HG03520 (cell line): ENCODE measurements at regions not wholly inside any gene's neighbourhood (a gene's known extent, or its start where the extent isn't known, plus 50 kb on each side); places are given as distances from the start of the nearest gene placed in this dataset.
"Not testable (repeated sequence)": the region's sequence is repeated elsewhere in the genome, so short reads cannot be mapped to it uniquely, and the experiment has no call there.

ENCODE experiments used
- ATAC-seq: cut with Tn5 transposase; IDR thresholded peaks from one replicate; pipeline ENCODE4 v1.9.1; 2021; ENCODE audit warnings: mild to moderate bottlenecking, moderate library complexity; ENCODE audit not compliant: unreplicated experiment

- ATAC-seq: no peak
Observed at GRCh38 chr3:139131951-139132350, 87.3 kb upstream of the PRR23C start.

GRCh38 chr3:139132976-139133375 is 88.3 kb upstream of the PRR23C start:
- ATAC-seq: no peak

GRCh38 chr3:139134678-139135372 is 90.1 kb upstream of the PRR23C start:
- ATAC-seq: no peak

GRCh38 chr3:139135657-139136056 is 91.0 kb upstream of the PRR23C start:
- ATAC-seq: no peak

DNA sequence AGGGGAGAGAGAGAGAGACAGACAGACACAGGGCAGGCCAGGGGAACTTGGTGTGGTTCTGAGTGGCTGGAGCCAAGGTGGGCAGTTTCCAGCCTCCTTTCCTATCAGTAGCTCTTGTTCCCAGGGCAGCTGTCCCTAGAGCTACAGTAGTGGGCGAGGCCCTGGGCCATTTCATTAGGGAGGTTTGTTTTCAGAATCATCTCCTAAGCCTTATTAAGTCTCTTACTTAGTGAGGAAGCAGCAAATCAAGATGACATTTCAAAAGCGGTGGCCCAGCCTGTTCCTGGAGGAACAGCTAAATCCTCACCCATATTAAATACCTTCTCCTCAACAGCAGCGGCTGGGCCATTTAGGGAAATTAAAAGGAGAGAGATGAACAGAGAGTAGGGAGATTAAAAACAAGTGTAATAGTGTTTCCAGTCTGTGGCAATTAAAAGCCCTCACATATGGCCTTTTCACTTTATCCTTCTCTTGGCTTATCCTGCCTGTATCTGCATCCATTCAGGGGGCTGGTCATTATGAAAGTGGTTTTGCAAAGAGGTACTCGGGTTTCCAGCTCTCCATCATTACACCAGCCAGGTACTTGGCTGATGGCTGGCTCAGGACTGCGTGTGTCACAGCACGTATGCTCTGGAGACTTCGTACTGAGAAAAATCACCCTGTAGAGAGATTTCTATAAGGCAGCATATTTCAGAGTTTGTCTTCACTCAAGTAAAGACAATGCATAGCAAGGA is 91.9 kb upstream of the PRR23C start:
- ATAC-seq: no peak

- ATAC-seq: no peak
Observed at GRCh38 chr3:139140553-139140952, 95.9 kb upstream of the PRR23C start.

GRCh38 chr3:139145980-139146379 is 101.3 kb upstream of the PRR23C start:
- ATAC-seq: not testable (repeated sequence)

- no peak for ATAC-seq
Observed at GRCh38 chr3:139151530-139151929, 106.8 kb upstream of the PRR23C start.

DNA sequence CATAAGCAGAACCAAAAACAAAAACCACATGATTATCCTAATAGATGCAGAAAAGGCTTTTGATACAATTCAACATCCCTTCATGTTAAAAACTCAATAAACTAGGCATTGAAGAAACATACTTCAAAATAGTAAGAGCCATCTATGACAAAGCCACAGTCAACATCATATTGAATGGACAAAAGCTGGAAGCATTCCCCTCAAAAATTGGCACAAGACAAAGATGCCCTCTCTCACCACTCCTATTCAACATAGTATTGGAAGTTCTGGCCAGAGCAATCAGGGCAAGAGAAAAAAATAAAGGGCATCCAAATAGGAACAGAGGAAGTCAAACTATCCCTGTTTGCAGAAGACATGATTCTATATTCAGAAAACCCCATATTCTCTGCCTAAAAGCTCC is 108.7 kb upstream of the PRR23C start:
- not testable (repeated sequence) for ATAC-seq

DNA sequence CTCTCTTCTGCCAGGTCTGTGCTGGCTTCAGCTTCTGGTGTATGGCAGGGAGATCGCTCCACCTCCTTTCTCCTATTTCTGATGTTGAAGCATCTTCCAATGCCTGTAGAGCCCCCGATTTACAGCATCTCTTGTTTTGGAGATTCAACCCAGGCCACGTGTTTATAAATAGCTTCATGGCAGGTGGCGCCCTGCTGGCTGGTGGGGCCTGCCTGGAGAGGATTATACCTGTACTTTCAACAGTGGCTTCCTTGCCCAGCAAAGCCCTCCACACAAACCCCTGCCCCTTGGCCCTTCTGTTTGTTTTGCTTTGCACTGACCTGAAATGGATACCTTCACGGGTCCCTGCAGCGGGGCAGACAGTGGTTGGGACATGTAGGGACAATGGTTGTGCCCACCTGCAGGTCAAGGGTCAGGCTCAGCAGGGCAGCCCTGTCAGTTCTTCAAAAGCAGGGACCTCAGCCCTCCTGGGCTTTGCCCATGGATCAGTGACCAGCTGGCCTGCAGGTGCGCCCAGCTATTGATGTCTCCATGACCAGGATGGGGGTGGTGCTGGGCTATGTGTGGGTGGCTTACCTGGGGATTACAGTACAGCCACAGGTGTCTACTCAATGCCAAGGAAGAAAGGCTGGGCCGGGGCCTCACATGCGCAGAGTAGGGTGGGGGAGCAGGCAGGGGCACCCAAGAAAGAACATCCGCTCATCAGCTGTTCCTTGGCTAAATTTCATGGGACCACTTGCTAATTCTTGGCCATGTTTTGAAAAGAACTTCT is 112.7 kb upstream of the PRR23C start:
- ATAC-seq: no peak

DNA sequence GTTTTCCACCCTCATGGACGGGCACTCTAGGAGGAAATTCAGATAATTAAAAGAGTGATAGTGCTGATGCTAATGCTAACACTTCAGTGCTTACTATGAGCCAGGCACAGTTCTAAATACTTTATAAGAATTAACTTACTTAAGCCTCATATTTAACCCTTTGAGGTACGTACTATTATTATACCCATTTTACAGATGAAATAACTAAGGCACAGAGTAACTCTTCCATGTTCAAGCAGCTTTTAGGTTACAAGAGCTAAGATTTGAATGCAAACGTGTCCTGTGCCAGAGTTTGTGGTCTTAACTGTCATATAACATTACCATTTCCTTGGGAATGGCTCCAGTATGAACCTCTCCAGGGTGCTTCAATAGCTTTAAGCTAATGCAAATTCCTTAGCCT is 114.7 kb upstream of the PRR23C start:
- ATAC-seq: no peak

DNA sequence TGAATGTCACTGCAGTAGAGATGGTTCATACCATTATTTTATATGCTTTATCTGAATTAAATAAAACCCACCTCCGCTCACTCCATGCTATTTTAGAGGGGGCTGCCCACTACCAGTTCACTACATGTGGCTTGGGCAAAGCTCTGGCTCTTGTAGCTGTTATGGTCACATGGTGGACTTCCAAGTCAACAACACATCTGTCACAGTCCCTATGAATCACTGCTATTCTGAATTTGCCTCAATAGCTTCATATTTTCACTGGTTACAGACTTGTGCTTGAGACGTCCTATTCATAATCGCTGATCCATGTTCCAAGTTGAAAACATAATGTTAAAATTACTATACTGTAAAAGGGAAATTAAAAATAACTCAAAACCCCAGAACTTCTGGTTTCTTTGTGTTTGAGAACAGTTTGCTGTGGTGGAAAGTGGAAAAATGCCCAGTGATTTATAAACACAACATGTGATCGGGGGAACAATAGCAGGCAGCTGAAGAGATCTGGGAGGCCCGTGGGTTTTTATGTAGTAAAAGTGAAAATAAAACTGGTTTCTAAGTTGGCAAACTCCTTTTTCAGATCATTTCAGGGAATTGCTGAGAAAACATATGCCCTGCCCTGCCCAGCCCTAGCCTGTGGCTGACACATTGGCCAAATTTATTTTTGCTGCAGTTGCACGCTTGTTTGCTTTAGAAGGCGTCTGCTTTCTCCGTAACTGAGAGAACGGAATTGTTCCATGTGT is 128.8 kb upstream of the PRR23C start:
- no peak for ATAC-seq

DNA sequence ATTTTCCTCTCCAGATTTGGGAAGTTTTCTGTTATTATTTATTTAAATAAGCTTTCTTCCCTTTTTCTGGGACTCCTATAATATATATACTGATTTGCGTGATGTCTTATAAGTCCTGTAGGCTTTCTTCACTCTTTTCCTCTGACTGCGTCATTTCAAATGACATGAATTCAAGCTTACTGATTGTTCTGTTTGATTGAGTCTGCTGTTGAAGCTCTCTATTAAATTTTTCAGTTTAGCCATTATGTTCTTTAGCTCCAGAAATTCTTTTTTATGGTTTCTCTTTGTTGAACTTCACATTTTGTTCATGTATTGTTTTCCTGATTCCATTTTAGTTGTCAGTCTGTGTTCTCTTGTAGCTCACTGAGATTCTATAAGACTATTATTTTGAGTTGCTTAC is 135.8 kb upstream of the PRR23C start:
- no peak for ATAC-seq

DNA sequence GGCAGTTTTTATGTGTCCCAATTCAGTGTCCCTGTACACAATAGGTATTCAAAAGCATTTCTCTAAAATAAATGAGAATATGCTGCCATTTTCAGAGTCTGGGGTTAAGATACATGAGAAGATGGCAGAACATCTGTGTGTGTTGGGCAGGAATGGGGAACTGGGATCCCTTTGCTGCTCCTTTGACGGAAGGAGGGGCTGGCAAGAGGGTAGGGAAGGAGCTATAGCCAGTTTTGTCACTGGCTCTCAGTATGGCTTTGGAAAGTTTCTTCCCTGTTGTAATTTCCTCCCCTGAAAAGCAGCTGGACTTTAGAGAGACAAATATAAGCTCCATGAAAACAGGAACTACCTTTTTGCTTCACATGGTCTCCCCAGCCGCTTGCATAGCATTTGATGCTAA is 137.5 kb upstream of the PRR23C start:
- no peak for ATAC-seq

DNA sequence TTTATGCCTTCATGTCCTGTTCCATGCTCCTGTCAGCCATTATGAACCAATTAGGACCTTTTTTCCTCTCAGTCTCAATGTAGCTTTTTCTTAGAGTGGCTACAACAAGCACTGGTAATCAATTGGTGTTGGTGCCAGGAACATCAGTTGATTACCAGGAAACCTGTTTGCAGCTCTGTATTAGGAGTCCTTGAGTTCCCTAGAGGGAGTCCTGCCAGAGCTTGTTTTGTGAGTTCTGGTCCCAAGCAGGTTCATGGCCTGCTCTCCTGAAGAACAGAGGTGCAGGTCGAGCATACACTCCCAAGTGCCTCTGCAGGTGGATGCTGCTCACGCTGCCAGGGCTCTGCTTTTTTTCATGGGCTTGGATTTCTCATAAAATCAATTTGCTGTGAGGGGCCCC is 137.9 kb upstream of the PRR23C start:
- no peak for ATAC-seq

DNA sequence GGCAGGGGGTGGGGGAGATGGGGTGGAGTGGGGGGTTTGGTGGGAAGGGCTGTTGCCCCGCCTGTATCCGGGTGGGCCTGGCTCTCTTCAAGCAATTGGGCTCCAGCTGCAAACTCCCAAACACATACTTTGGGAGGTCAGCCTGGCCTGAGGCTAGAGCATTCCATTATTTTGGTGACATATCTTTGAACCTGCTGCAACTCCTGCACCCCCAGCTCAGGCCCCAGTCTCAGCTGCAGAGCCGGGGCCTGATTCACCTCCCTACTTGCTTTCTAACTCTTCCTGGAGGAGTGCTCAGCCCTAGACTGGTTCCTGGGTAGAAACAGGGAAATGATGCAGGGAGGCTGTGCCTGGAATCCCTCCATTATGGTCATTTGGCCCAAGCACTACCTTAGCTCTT is 140.8 kb upstream of the PRR23C start:
- ATAC-seq: no peak

DNA sequence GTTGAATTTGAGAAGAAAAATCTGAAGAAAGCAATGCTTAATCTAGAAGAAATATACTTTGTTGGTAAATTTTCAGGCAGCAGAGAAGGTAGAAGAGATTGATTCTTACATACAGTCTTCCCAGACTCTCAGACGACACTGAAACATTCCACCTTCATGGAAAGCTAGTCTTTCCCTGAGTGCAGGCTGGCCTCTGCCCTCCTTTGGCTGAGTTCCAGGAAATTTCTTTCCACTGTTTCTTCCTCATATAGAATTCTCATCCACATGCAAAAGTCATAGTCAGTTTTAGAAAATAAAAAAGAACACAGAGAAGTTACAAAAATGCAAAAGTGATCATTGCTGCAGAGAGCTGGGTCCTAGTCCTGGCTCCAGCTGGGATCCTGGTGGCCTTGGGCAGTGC is 142.5 kb upstream of the PRR23C start:
- ATAC-seq: no peak

DNA sequence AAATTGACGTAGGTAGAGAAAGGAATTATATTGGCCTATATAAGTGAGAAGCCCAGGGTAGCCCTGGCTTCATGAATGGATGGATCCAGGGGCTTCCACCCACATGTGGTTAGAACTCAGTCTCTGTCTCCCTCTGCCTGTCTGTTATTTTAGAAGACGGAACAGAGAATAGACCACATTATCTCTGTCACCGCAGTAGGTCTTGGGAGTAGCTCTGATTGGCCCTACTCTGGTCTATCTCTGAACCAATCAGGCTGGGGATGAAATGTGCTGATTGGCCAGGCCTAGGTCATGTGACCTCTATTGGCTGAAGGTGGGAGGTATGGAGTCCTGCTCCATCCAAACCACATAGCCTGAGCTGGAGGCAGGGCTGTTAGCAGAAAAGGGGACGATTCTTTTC is 143.0 kb upstream of the PRR23C start:
- ATAC-seq: no peak

DNA sequence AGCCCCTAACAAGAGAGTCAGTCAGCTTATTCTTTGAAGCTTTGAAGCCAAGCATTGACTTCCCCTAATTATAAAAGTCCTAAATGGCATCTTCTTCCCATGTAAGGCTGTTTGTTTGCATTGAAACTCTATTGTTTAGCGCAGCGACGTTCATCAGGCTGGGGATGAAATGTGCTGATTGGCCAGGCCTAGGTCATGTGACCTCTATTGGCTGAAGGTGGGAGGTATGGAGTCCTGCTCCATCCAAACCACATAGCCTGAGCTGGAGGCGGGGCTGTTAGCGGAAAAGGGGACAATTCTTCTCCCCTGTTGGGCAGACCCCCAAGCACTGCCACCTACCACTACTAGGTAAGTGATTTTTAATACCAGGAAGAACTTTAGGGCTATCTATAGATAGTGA is 145.3 kb upstream of the PRR23C start:
- ATAC-seq: no peak

DNA sequence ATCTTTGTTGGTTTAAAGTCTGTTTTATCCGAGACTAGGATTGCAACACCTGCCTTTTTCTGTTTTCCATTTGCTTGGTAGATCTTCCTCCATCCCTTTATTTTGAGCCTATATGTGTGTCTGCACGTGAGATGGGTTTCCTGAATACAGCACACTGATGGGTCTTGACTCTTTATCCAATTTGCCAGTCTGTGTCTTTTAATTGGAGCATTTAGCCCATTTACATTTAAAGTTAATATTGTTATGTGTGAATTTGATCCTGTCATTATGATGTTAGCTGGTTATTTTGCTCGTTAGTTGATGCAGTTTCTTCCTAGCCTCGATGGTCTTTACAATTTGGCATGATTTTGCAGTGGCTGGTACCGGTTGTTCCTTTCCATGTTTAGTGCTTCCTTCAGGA is 149.4 kb upstream of the MRPS22 start:
- not testable (repeated sequence) for ATAC-seq

- not testable (repeated sequence) for ATAC-seq
Observed at GRCh38 chr3:139196146-139196545, 147.7 kb upstream of the MRPS22 start.
